T-helper 1 cell (primary cell): ENCODE measurements at regions not wholly inside any gene's neighbourhood (a gene's known extent, or its start where the extent isn't known, plus 50 kb on each side); places are given as distances from the start of the nearest gene placed in this dataset.

ENCODE experiments used
- DNase-seq, 5 donors: peaks; one replicate each; pipeline ENCODE4 v3.0.0-alpha.2; 2012 to 2020

DNA sequence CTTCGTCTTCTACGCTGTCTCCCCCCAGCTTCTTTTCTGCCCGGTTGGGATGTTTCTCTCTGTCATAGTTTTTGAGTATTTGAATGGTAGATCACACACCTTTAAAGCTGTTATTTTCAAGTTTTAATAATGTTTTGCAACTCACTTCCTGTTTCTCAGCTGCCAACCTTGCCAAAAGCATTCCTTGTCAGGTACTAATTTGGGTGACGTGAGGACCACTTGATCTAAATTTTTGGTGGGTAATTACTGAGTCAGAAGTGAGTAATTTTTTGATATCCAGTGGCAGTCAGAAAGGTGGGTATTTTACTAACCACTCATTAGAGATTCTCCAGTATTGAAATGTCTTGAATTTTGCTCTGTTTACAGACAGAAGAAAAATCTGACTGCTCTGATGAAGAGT lies 852.4 kb upstream of the FANCL start:
- DNase-seq = no peak

DNA sequence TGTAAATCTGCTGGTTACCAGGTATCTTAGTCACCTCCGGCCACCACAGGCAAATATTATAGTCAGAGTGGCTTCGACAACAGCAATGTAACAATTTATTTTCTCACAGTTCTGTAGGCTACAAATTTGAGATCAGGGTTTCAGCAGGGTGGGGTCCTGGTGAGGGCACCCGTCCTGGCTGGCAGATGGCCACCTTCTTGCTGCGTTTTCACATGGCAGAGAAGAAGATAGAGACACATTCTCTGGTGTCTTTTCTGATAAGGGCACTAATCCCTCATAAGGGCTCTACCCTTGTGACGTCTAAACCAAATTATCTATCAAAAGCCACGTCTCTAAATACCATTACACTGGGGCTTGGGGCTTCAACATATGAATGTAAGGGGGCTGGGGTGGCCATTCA lies 843.2 kb upstream of the FANCL start:
- DNase-seq = no peak

DNA sequence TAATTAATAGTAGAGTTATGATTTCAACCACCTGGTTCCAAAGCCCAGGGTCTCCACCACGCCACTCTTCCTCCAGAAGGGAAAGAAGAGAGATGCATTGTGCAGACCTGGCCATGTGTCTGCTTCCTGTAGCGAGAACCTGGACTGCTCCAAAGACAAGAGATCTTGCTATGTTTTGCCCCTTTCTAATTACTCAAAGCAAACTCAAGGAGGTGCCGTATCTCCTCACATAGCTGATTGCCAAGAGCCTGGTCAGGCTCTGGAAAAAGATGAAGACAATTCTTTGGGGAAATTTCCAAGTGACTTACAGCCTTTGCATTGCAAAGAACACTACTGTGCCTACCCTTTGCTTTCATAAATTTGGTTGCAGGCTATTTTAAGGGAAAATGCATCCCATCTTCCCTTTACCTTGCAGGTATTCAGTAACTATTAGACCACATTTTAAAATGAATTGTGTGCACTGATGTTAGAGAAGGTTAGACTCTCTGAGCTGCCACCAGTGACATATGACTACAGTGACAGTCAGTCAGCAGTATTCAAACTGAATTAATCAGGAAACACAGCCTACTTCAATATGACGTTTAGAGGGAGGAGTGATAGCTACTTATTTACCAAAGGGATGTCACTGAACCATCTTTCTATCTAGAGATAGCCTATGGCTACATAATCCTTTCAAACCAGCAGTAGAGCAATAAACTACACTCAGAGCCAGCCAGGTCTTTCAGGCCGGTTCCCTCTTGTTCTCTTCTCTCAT lies 842.1 kb upstream of the FANCL start:
- no peak for DNase-seq

DNA sequence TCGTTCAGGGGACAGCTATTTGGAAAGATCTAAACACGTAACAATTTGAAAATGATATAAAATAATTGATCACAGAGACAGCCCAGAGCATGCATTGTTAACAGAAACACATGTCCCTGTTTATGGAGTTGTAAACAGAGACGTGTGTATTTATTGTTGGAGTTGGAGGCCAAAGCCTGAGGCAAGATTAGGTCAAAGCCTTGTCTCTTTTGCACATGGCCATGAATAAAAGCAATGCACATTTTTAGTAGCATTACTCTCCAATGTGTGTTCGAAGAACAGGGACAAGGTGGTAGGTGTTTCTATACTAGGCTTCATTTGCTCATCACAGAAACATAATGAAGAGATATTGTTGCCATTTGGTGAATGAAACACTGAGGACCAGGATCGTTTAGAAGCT lies 841.5 kb upstream of the FANCL start:
- no peak for DNase-seq

DNA sequence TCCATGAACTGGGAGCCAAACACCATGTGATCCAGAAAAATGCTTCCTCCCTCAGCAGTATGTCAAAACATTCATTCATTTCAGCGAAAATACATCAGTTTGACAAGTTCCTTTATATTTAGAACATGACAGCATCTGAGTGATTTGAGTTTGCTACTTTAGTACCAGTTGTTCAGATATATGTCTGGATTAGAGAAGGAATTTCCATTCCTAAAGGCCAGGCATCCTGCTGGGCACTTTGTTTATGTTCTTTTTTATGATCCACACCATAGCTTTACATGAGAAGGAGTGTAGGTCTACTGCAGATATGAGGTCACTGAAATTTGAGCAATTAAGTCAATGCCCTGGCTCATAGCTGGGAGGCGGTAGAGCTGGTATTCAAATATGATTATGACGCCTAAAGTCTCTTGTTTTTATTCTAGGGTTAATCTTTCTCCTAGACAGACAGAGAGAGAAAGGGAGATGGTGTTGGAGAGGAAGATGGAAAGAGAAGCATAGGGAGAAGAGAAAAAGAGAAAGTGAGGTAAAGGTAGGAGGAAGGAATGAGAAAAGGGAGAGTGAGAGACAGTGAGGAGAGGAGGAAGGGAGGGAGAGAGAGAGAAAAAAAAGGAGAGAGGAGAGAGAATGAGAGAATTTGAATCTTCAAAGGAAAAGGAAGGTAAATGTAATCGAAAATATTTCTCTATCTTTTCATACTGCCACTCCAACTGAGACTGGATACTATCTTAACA lies 839.5 kb upstream of the FANCL start:
- DNase-seq = no peak

DNA sequence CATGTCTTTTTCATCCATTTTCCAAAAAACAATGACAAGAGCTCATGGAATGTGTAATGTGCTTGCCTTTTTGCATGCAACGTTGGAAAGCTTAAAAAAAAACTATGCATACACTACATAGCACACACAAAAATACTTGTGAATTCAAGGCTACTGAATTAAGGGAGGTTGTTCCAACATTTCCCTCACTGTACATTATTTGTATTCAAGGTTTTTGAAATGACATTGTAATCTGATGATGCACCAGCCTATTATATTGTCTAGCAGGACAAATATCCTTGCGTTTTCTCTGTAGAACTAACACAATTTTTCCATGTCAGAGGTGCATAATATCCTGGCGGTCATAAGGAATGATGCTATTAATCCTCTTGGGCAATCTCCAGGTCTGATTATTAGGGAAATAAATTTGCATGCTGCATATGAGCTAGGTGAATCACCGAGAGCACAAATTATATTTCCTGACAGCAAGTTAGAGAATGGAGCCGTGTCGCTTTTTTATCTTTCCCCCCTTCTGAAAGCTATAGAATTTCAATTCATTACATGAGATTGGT lies 836.9 kb upstream of the FANCL start:
- no peak for DNase-seq

DNA sequence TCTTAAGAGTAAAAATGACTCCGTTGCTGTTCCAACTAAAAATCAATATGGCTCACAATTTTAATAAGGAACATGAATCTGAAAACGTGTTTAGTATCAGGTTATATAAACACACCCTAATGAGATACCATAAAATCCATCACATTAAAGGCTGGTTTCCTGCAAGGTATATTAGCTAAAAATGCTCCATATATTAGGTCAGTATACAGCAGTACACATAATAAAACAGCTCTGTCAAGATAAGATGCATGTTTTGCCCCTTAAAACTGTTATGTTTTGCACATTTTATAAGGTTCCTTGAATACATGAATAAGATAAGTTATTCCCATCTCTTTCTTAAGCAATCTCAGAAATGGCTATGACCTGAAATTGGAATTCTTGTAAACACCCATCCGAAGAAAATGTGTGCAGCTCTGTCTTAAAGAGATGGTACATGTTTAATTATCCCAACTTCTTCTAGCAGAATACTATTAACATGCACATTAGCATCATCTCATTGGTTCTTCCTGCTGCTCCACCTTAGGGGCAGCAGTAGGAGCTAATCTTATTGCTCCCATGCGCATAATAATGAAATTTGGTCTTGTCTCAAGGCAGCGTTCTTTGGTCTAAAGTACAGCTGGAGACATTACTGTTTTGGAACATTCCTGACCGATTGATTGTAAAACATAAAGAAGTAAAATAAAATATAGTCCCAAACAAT lies 836.1 kb upstream of the FANCL start:
- no peak for DNase-seq

DNA sequence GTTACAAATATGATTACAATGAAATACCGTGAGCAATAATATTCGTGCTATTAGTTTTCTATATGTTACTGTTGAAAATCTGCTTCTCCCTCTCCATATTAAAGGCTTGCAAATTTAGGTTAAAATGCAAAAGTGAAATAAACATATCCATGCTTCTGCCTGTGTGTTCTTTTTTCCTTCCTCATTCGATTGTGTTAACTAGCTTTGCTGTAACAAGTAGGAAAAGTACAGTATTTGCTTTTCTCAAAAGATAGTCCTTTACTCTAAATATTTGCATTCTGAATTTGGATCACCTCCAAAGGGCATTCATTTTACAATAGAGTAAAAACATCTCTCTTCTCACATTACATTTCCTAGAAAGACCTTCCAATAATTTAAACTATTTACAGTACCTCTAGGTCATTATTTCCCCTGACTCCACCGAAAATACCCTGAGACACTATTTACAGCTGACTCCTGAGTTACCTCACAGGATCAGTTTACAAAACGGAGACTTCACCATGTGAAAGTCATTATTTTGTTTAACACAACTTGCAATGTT lies 835.0 kb upstream of the FANCL start:
- DNase-seq = no peak

DNA sequence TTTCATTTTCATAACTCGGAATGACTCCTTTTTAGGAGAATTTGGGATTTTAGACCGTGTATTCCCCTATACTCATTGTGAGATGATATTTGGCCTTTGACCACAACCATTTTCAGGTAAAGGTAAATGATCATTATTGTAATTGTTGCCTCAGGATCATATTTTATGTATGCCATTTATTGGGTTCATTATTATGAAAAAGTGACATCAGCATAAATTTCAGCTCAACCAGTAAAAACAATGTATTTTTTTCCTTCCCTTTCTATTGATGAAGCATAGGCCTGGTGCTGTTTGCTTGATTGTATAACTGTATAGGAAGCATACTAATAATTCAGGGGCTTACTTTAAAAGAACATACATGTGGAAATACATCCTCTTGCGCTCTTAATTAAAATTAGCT lies 832.9 kb upstream of the FANCL start:
- no peak for DNase-seq

DNA sequence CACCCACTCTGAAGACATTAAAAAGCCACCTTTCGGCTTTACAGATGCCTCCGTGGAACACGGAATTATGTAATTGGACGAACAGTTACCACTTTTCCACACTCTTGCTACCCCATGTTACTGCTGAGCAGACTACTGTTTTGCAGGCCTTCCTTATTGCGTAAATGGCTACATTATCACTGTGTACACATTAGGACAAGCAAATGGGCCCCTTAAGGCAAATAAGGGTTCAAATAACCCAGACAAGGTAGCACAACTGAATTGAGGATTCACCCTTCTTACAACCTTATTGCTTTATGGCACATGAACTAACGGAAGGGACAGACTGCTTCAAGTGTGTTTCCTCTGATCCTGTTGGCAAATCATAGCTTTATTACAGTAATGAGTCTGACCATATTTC lies 832.2 kb upstream of the FANCL start:
- no peak for DNase-seq

DNA sequence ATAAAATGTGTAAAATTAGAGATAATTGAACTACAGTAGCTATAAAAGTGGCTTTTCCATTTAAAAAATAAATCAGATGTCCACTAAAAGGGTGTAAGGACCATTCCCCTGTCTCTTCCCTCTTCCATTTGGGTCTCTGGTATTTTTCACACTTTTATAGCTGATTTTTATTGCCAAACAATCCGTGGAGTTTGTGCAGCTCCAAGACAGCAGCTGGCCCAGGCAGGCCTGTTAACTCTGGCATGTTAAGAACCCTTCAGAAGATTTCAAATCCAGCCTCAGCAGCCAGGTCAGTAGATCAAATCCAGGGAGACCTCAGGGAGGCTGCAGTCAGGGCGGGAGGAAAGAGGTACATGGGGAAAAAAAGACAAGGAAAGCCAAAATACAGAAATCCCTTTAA lies 827.1 kb upstream of the FANCL start:
- no peak for DNase-seq

DNA sequence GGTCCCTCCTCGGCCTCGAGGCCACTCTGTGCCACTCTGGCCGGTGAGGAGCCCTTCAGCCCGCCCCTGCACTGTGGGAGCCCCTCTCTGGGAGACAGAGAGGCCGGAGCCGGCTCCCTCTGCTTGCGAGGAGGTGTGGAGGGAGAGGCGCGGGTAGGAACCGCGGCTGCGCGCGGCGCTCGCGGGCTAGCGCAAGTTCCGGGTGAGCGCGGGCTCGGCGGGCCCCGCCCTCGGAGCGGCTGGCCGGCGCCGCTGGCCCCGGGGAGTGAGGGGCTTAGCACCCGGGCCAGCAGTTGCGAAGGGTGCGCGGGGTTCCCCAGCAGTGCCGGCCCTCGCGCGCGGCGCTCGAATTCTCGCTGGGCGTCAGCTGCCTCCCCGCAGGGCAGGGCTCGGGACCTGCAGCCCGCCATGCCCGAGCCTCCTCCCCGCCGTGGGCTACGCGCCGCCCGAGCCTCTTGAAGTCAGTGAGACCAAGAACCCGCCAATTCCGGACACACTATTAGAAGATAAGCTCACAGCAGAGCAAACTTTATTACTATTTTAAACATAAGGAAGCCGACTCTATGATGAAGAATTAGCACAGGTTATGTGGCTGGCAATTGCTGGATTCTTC lies 825.8 kb upstream of the FANCL start:
- DNase-seq = peak in 1 of 5 donors; percentile 1

DNA sequence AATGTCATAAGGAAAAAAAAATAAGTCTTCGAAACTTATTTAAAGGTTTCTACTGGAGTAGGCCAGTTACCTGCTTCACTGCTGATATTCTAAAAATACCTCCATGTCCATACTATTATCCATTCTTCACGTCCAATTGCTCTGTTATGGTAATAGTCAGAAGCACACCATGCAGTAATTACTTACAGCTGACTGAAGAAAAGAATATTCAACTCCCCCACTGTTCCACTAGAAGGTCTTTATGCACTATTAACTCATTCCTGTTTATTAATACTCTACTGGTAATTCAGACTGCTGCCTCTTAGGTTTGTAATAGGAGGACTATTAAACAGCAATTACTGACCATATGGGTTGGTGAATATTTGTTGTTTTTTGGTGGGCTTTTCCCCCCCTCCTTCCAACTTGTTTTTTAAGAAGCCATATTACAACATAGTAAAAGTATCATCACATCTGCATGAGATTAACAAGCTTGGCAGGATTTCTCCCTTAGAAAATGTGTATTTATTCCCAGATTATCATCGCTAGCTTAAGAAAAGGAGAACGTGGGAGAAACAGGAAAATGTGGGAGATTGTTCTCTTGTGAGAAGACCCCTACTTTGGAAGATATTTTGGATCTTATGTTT lies 806.4 kb upstream of the FANCL start:
- no peak for DNase-seq

DNA sequence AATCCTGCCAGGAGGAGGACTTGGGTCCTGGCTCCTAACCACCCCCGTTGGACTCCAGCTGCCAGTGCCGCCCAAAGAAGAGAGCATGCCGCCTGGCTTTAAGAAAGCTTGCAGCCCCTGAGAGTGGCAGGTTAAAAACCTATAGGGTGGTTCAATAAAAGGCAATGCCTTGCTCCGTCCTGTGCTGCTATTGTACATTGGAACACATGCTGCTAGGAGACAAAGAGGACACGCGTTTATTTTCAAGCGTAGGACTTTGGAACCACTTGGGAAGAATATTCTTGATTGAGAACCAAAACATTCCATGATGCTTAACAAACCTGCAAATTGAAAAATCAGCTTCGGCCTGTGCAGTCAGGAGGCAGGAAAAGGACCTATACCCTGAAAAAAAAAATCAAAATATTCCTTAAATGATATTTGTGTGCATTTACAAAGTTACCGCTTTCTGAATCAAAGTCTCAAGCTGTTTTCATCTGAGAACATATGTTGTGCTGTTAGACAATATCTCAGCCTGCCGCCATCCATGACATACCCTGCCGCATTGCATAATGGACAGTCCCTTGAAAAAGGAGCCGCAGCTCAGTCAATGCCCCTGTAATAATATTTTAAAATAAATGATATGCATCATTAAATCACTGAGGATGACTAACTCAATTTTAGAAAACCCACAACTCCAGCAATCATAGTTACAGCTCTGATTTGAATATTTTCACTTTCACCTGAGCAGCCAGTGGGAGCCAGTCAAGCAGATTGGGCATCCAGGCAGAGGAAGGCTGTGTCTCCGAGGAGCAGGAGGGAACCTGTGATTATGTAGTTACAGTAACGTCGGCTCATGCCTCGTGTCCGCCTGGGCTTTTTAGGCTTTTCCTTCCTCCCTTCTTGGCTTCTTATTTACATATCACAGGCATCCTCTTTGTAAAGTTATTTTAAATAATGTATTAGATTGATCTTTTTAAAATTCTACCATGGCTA lies 805.6 kb upstream of the FANCL start:
- DNase-seq = no peak

DNA sequence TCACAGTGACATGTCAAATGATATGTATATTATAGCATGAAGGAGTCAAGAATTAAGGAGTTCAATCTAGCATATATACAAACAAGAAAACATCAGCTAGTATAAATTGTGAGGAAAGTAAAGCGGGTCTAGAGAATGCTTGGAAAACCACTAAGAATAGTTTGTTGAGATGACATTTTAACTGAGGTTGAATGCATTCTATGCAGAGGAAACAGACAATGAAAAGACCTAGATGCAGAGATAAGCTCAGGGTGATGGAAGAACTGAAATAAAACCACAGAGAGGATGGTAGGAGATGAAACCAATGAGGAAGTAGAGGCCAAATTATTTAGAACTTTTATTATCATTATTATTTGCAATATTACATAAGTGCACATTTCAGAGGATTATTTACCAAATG lies 803.6 kb upstream of the FANCL start:
- no peak for DNase-seq

DNA sequence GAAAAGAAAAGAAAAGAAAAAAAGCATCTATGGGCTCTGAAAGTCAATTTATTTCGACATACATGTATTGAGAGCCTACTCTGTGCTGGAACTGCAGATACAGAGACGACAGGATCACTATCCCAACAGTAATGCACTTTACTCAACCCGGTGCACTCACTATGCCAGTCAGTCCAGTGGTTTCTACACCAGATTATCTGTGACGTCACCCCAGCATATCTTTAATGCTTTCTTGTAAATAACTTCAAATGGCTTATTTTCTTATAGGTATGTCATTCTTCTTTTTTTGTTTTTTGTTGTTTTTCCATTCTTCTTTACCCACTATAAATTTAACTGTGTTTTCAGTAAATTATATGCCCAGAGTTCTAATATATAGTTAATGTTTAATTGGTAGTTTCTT lies 800.0 kb upstream of the FANCL start:
- DNase-seq = no peak

DNA sequence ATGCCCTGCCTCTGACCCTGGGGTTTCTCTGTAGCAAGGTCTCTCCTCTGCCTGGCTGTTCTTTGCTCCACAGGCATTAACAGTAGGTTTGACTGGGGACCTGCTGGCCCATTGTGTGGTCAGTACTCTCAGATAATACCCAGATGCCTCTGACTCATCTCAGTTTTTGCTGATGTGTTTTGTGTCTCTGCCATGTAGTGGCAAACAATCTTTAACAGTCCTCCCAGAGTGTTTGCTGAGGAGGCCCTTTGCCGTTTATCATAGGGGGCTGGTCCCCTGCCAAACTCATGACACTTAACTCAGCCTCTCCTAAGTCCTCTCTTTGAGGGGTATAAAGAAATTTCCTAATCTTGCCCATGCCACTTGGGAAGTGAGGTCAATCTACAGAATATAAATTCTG lies 793.7 kb upstream of the FANCL start:
- DNase-seq = no peak

DNA sequence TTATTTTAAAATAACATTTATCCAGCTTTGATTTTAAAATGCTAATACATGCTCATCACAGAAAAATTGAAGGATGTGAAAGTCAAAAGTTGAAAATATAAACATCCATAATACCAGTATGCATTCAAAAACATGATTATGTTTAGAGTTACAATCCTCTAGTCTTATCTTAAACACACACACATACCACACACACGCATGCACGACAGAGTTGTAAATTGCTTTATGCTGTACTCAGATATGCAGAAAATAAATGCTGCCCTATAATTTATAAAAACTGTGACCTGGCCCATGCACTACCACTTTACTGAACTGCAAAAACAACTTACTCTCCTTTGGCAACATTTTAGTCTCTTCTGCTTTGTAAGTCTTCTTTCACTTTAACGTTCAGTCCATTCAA lies 793.0 kb upstream of the FANCL start:
- no peak for DNase-seq

DNA sequence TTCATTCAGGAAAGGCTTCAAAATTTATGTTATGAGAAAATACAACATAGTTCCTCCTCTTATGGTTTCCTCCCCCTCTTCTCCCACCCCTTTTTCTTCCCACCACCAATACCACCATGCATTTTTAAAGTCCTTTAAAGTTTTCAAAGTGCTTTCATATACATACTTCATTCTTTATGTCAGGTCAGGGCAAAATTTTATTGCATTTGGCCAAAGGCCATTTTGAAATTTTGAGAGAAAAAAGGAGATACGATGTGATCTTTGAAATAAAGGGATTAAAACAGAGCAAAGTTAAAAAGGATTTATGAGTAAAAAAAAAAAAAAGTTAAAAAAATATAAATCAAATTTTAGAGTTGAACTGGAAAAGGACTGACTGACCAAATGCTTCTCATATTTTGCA lies 792.5 kb upstream of the FANCL start:
- no peak for DNase-seq

DNA sequence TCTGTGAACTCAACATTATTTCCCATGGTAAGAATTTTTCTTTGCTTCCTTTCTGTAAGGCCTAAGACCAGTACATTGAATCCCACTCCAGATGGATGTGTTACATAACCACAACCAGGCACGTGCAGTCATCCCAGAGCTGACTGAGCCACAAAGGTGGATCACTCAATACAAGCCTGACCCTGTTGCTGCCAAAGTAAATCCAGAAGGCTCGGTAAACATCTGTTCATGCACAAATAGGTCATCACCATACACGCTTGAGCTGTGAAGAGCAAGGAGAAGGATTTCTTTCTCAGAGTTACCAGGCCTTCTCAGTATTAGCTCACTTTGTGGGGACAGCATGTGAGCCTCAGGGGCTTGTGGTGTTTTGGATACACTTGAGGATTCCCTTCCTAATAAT lies 791.4 kb upstream of the FANCL start:
- DNase-seq = no peak

DNA sequence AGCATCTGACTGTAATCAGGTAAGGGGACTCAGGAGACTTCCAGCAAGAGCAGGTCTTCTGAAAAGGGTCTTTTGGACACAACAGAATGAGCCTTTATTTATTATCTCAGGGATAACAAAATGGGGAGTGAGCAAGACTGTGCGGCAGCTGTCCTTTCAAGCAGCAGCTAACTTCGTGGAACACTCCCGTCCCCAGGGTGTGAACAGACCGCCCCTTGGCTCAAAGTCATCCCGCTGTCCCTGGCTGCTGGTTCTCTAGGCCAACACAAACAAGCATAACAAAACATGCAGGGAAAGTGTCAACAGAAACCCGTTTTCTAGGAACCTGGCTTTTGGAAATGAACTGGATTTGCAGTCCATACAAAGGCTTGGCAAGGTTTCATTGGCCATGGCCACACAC lies 787.9 kb upstream of the FANCL start:
- DNase-seq = no peak
